ENCODE measurements at regions not wholly inside any gene's neighbourhood (a gene's known extent, or its start where the extent isn't known, plus 50 kb on each side); places are given as distances from the start of the nearest gene placed in this dataset.

DNA sequence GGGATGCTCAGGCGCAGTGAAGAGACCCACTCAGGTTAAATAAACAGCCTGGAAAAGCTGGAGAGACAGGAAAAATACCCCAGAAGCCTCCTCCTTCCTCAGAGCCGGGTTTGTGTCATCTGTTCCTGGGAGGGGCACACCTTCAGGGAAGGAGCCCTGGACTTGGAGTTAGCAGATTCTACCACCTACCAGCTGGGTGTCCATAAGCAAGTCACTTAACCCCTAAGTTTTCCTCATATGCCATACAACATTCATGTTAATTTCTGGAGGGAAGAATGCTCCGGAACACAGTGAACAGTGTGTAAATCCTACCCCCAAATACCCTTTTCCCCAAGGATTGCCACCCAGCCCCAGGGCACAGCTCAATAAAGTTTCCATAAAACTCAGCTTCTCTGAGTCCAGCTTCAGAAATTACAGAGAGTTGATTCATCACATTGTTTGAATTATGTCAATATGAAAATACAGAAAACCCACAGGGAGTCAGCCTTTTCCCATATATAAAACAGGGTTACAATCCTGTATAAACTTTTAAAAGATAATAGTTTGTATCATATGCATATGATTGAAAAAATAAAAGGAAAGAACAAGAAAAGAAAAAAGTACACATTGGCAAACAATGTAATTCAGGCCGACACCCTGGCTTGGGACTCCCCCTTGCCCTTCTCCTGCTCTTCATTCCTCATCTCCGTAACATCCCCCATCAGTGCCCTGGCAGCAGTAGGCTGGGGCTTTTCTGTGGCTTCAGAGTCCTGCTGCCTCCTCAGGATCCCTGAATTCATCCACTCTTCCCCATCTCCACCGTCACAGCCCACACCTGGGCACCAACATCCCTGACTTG lies 291.8 kb upstream of the USP24 start:
- Histone ChIP-seq H3K9me2 (ENCODE audit: low read depth, low read length) (no peaks in the 10 kb centered on the region), H3K9me3 (ENCODE audit: low read length) (no peaks in the 10 kb centered on the region), H3K4me3 (ENCODE audit: low read depth, low read length, poor library complexity, severe bottlenecking) (no peak overlapping the region), H3K27ac (ENCODE audit: low read depth, low read length, poor library complexity, severe bottlenecking) (no peak overlapping the region), H2AFZ (ENCODE audit: low read length) (no peak overlapping the region), H3K4me1 (ENCODE audit: insufficient read depth, low read length, severe bottlenecking) (no peaks in the 10 kb centered on the region), H3F3A (ENCODE audit: insufficient read depth, low read length) (no peaks in the 10 kb centered on the region), H4K20me1 (ENCODE audit: insufficient read depth, low read length) (no peaks in the 10 kb centered on the region), H3K36me3 (ENCODE audit: insufficient read depth, low read length) (no peaks in the 10 kb centered on the region), H3K79me2 (ENCODE audit: insufficient read depth, low read length) (no peaks in the 10 kb centered on the region), H3K4me2 (ENCODE audit: low read length) (no peak overlapping the region), H3K27me3 (ENCODE audit: insufficient read depth, low read length) (no peaks in the 10 kb centered on the region), H3K9ac (ENCODE audit: low read length) (no peak overlapping the region)
- TF ChIP-seq CTCF (IDR thresholded peaks at IDR 0.05; ENCODE audit: low read length) (no peak), EZH2 (IDR thresholded peaks at IDR 0.05; ENCODE audit: borderline replicate concordance, low read length) (no peak)

DNA sequence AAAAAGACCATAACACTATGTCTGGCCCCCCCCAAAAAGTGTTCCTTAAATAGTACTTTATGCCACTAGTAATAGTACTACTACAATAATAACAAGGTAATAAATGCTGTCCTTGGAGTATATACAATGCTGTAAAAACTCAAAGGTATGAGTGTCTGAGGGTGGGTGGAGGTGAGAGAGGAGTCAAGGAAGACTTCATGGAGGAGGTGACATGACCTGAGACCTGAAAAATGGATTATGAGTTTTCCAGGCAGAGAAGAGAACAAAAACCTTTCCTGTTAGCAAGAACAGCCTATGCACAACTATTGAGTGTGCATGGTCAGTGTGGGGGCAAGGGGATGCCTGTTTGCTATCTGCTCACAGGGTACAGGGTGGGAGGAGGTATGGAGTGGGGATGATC lies 290.2 kb upstream of the USP24 start:
- Histone ChIP-seq H3F3A (ENCODE audit: insufficient read depth, low read length) (no peaks in the 10 kb centered on the region), H3K4me1 (ENCODE audit: insufficient read depth, low read length, severe bottlenecking) (no peaks in the 10 kb centered on the region), H3K27me3 (ENCODE audit: insufficient read depth, low read length) (no peaks in the 10 kb centered on the region)

DNA sequence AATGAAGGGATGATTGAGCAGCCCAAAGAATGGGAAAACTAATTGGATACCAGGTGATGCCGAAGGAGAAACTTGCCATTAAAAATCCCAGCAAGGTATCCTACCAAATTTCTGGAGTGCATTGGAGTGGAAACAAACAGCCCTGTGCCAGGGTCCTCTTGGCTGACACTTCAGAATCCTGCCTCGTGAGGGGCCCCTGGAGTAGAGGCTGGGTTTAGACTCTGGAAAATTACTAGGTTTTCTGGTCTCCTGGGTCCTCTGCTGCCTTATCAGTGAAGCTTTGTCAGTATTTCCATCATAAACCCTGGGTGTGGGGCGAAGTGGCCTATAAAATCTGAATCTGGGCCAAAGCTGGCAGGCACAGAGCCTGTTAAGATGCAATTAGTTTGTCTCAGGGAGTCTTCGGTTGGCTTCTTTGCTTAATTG lies 289.2 kb upstream of the USP24 start:
- Histone ChIP-seq H3K4me3 (ENCODE audit: low read depth, low read length, poor library complexity, severe bottlenecking) (no peak overlapping the region), H3K9me2 (ENCODE audit: low read depth, low read length) (no peaks in the 10 kb centered on the region), H3K27ac (ENCODE audit: low read depth, low read length, poor library complexity, severe bottlenecking) (no peak overlapping the region), H3K36me3 (ENCODE audit: insufficient read depth, low read length) (no peaks in the 10 kb centered on the region), H3K4me1 (ENCODE audit: insufficient read depth, low read length, severe bottlenecking) (no peaks in the 10 kb centered on the region), H3K4me2 (ENCODE audit: low read length) (no peak overlapping the region), H3K79me2 (ENCODE audit: insufficient read depth, low read length) (no peaks in the 10 kb centered on the region), H3F3A (ENCODE audit: insufficient read depth, low read length) (no peaks in the 10 kb centered on the region), H2AFZ (ENCODE audit: low read length) (no peak overlapping the region), H3K9me3 (ENCODE audit: low read length) (no peaks in the 10 kb centered on the region), H3K9ac (ENCODE audit: low read length) (no peak overlapping the region), H3K27me3 (ENCODE audit: insufficient read depth, low read length) (no peaks in the 10 kb centered on the region), H4K20me1 (ENCODE audit: insufficient read depth, low read length) (no peaks in the 10 kb centered on the region)
- no peak for TF ChIP-seq EZH2 (IDR thresholded peaks at IDR 0.05; ENCODE audit: borderline replicate concordance, low read length)
- TF ChIP-seq CTCF (IDR thresholded peaks at IDR 0.05; ENCODE audit: low read length), result no peak

More for the DNA sequence above, 290.2 kb upstream of the USP24 start:
- Histone ChIP-seq H3K9ac (ENCODE audit: low read length) (no peak overlapping the region), H3K4me2 (ENCODE audit: low read length) (no peak overlapping the region), H3K9me2 (ENCODE audit: low read depth, low read length) (no peaks in the 10 kb centered on the region), H3K4me3 (ENCODE audit: low read depth, low read length, poor library complexity, severe bottlenecking) (no peak overlapping the region), H3K27ac (ENCODE audit: low read depth, low read length, poor library complexity, severe bottlenecking) (no peak overlapping the region), H4K20me1 (ENCODE audit: insufficient read depth, low read length) (no peaks in the 10 kb centered on the region), H3K79me2 (ENCODE audit: insufficient read depth, low read length) (no peaks in the 10 kb centered on the region), H3K36me3 (ENCODE audit: insufficient read depth, low read length) (no peaks in the 10 kb centered on the region), H3K9me3 (ENCODE audit: low read length) (no peaks in the 10 kb centered on the region), H2AFZ (ENCODE audit: low read length) (no peak overlapping the region)
- TF ChIP-seq CTCF (IDR thresholded peaks at IDR 0.05; ENCODE audit: low read length) (no peak), EZH2 (IDR thresholded peaks at IDR 0.05; ENCODE audit: borderline replicate concordance, low read length) (no peak)
